GM23338 (cell line): ENCODE measurements at regions not wholly inside any gene's neighbourhood (a gene's known extent, or its start where the extent isn't known, plus 50 kb on each side); places are given as distances from the start of the nearest gene placed in this dataset.

Experiments
- ATAC-seq: fragments of 200-7000 bp; cut with Tn5 transposase; 3 replicates; pipeline ENCODE4 v1.9.1; 2020
- DNase-seq: peaks from one replicate; pipeline ENCODE4 v3.0.0-alpha.2; 2015; ENCODE audit warnings: low spot score
- H2AFZ ChIP-seq: fragments of 200-600 bp; sonication (generic); 2 replicates; pipeline ENCODE4 v1.8.0; 2016; ENCODE audit warnings: antibody characterized with exemption, mild to moderate bottlenecking, moderate library complexity
- H3F3A ChIP-seq: fragments of 200-600 bp; sonication (generic); replicated peaks from 2 replicates; pipeline ENCODE4 v1.8.0; 2017; ENCODE audit warnings: antibody characterized with exemption, mixed run types, low read depth
- H3K27ac ChIP-seq: fragments of 200-600 bp; sonication (generic); 2 replicates; pipeline ENCODE4 v1.6.1; 2016; ENCODE audit warnings: low read depth
- H3K27me3 ChIP-seq: fragments of 200-600 bp; sonication (generic); 2 replicates; pipeline ENCODE4 v1.8.0; 2016; ENCODE audit warnings: mild to moderate bottlenecking, mixed run types, moderate library complexity; ENCODE audit not compliant: insufficient read depth
- H3K36me3 ChIP-seq: fragments of 200-600 bp; sonication (generic); 2 replicates; pipeline ENCODE4 v1.8.0; 2016; ENCODE audit warnings: mild to moderate bottlenecking; ENCODE audit not compliant: insufficient read depth
- H3K4me1 ChIP-seq: fragments of 200-600 bp; sonication (generic); 2 replicates; pipeline ENCODE4 v1.8.0; 2016; ENCODE audit warnings: mild to moderate bottlenecking, moderate library complexity; ENCODE audit not compliant: insufficient read depth
- H3K4me2 ChIP-seq: fragments of 200-600 bp; sonication (generic); 2 replicates; pipeline ENCODE4 v1.7.1; 2017; ENCODE audit warnings: mixed run types
- H3K4me3 ChIP-seq: fragments of 200-600 bp; sonication (generic); 2 replicates; pipeline ENCODE4 v1.6.1; 2016; ENCODE audit warnings: mixed run types
- H3K79me2 ChIP-seq: fragments of 200-600 bp; sonication (generic); replicated peaks from 2 replicates; pipeline ENCODE4 v1.8.0; 2017; ENCODE audit warnings: mild to moderate bottlenecking; ENCODE audit not compliant: insufficient read depth
- H3K9me2 ChIP-seq: fragments of 200-600 bp; sonication (generic); 2 replicates; pipeline ENCODE4 v1.8.0; 2017; ENCODE audit not compliant: insufficient read depth
- H4K20me1 ChIP-seq: fragments of 200-600 bp; sonication (generic); replicated peaks from 2 replicates; pipeline ENCODE4 v1.8.0; 2017; ENCODE audit warnings: mild to moderate bottlenecking; ENCODE audit not compliant: insufficient read depth
- H3K27ac Mint-ChIP-seq: 2 replicates; pipeline ENCODE4 v1.8.0; 2020; ENCODE audit warnings: inconsistent platforms, mild to moderate bottlenecking, moderate library complexity, mixed read lengths
- H3K27me3 Mint-ChIP-seq: 3 replicates; pipeline ENCODE4 v1.8.0; 2022; ENCODE audit warnings: low read depth, mild to moderate bottlenecking, moderate library complexity, mixed read lengths, inconsistent platforms; ENCODE audit not compliant: insufficient read depth, poor library complexity
- H3K36me3 Mint-ChIP-seq: 3 replicates; pipeline ENCODE4 v1.8.0; 2021; ENCODE audit warnings: low read depth, mild to moderate bottlenecking, inconsistent platforms, moderate library complexity, mixed read lengths
- H3K4me1 Mint-ChIP-seq: 3 replicates; pipeline ENCODE4 v1.8.0; 2020; ENCODE audit warnings: mild to moderate bottlenecking, inconsistent platforms, mixed read lengths
- H3K4me3 Mint-ChIP-seq: 3 replicates; pipeline ENCODE4 v1.8.0; 2021; ENCODE audit warnings: moderate library complexity, mild to moderate bottlenecking, inconsistent platforms, mixed read lengths
- H3K9me3 Mint-ChIP-seq: 3 replicates; pipeline ENCODE4 v1.8.0; 2020; ENCODE audit warnings: moderate library complexity, mild to moderate bottlenecking, inconsistent platforms, mixed read lengths
- EZH2phosphoT487 ChIP-seq: fragments of 200-600 bp; sonication (generic); IDR thresholded peaks from one replicate; pipeline ENCODE4 v1.8.1; 2018; ENCODE audit warnings: antibody characterized with exemption; ENCODE audit not compliant: unreplicated experiment
- JUNB ChIP-seq: IDR thresholded peaks from one replicate; pipeline ENCODE4 v1.6.1; 2016; ENCODE audit warnings: antibody characterized with exemption; ENCODE audit not compliant: unreplicated experiment
- NANOG ChIP-seq: IDR thresholded peaks from 2 replicates; pipeline ENCODE4 v1.6.1; 2016; ENCODE audit warnings: antibody characterized with exemption, borderline replicate concordance
- STAT1 ChIP-seq: IDR thresholded peaks from one replicate; pipeline ENCODE4 v1.6.1; 2016; ENCODE audit warnings: antibody characterized with exemption; ENCODE audit not compliant: unreplicated experiment
- ZNF114 ChIP-seq: fragments of 250-450 bp; sonication (Bioruptor Pico); IDR thresholded peaks from 2 replicates; pipeline ENCODE4 v1.5.0; 2020; ENCODE audit warnings: mild to moderate bottlenecking, moderate library complexity
- ZNF331 ChIP-seq: fragments of 250-450 bp; sonication (Bioruptor Pico); IDR thresholded peaks from 2 replicates; pipeline ENCODE4 v1.5.0; 2020; ENCODE audit warnings: low read depth, mild to moderate bottlenecking, moderate library complexity
- TF ChIP-seq, protein P1 (sequence below): IDR thresholded peaks from one replicate; pipeline ENCODE4 v1.6.1; 2018; ENCODE audit warnings: antibody characterized with exemption; ENCODE audit not compliant: unreplicated experiment
- TF ChIP-seq, protein P2 (sequence below): IDR thresholded peaks from 2 replicates; pipeline ENCODE4 v1.6.1; 2016; ENCODE audit warnings: antibody characterized with exemption
- TF ChIP-seq, protein P3 (sequence below): fragments of 250-450 bp; sonication (Bioruptor Pico); IDR thresholded peaks from 2 replicates; pipeline ENCODE4 v1.5.0; 2020; ENCODE audit warnings: mild to moderate bottlenecking, moderate library complexity

DNA sequence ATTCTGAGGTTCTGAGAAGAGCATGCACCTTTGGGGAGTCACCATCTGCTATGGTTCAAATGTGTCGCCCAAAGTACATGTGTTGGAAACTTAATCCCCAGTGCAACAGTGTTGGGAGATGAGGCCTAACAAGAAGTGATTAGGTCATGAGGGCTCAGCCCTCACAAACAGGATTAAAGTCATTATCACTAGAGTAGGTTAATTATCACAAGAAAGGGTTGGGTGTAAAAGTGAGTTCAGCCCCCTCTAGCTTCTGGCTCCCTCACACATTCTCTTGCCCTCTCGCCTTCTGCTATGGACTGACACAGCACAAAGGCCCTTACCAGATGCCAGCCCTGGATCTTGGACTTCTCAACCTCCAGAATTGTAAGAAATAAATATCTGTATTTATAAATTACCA is 100.3 kb upstream of the C10orf90 start (continued):
- TF ChIP-seq, protein P1, sequence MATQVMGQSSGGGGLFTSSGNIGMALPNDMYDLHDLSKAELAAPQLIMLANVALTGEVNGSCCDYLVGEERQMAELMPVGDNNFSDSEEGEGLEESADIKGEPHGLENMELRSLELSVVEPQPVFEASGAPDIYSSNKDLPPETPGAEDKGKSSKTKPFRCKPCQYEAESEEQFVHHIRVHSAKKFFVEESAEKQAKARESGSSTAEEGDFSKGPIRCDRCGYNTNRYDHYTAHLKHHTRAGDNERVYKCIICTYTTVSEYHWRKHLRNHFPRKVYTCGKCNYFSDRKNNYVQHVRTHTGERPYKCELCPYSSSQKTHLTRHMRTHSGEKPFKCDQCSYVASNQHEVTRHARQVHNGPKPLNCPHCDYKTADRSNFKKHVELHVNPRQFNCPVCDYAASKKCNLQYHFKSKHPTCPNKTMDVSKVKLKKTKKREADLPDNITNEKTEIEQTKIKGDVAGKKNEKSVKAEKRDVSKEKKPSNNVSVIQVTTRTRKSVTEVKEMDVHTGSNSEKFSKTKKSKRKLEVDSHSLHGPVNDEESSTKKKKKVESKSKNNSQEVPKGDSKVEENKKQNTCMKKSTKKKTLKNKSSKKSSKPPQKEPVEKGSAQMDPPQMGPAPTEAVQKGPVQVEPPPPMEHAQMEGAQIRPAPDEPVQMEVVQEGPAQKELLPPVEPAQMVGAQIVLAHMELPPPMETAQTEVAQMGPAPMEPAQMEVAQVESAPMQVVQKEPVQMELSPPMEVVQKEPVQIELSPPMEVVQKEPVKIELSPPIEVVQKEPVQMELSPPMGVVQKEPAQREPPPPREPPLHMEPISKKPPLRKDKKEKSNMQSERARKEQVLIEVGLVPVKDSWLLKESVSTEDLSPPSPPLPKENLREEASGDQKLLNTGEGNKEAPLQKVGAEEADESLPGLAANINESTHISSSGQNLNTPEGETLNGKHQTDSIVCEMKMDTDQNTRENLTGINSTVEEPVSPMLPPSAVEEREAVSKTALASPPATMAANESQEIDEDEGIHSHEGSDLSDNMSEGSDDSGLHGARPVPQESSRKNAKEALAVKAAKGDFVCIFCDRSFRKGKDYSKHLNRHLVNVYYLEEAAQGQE = no peak
- TF ChIP-seq, protein P2, sequence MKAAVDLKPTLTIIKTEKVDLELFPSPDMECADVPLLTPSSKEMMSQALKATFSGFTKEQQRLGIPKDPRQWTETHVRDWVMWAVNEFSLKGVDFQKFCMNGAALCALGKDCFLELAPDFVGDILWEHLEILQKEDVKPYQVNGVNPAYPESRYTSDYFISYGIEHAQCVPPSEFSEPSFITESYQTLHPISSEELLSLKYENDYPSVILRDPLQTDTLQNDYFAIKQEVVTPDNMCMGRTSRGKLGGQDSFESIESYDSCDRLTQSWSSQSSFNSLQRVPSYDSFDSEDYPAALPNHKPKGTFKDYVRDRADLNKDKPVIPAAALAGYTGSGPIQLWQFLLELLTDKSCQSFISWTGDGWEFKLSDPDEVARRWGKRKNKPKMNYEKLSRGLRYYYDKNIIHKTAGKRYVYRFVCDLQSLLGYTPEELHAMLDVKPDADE = no peak
- TF ChIP-seq NANOG = no peak
- TF ChIP-seq JUNB = no peak
- TF ChIP-seq ZNF331 (CRISPR knock-in tag) = no peak

DNA sequence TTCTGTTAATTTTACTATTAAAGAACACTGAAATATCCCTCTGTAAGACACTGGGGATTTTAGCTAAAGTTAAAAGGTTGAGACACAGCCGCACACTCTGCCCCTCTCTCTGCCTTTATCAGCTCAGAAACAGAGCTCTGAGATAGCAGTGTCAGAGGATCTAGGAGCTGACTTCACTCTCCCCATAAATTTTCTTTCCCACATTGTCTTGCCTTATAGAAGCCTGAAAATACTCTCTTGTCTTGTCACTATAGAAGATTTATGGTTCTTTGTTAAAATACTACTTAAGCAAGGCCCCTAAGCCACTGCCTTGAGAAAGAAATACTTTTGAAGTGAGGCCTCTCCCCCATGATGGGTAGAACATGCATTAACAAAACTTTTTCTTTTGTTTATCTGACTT is 105.7 kb upstream of the C10orf90 start:
- Histone ChIP-seq H3K9me2 (peaks cover 7% of the 10 kb centered on the region), H3K36me3 (no peaks in the 10 kb centered on the region), H3F3A (no peaks in the 10 kb centered on the region), H3K4me2 (no peak overlapping the region), H4K20me1 (no peaks in the 10 kb centered on the region), H3K27ac (no peak overlapping the region), H3K4me1 (peaks cover 12% of the 10 kb centered on the region), H3K27me3 (no peaks in the 10 kb centered on the region), H3K4me3 (no peak overlapping the region), H2AFZ (no peak overlapping the region), H3K79me2 (no peaks in the 10 kb centered on the region)
- no peaks in the 10 kb centered on the region for H3K36me3 Mint-ChIP-seq
- no peaks in the 10 kb centered on the region for H3K27me3 Mint-ChIP-seq
- no peak overlapping the region for H3K4me3 Mint-ChIP-seq
- no peak overlapping the region for H3K27ac Mint-ChIP-seq
- no peaks in the 10 kb centered on the region; the same call in 2 of the 3 replicates for H3K9me3 Mint-ChIP-seq
- no peak for DNase-seq
- no peak for ATAC-seq
- no peaks in the 10 kb centered on the region for H3K4me1 Mint-ChIP-seq
- TF ChIP-seq, protein P3, sequence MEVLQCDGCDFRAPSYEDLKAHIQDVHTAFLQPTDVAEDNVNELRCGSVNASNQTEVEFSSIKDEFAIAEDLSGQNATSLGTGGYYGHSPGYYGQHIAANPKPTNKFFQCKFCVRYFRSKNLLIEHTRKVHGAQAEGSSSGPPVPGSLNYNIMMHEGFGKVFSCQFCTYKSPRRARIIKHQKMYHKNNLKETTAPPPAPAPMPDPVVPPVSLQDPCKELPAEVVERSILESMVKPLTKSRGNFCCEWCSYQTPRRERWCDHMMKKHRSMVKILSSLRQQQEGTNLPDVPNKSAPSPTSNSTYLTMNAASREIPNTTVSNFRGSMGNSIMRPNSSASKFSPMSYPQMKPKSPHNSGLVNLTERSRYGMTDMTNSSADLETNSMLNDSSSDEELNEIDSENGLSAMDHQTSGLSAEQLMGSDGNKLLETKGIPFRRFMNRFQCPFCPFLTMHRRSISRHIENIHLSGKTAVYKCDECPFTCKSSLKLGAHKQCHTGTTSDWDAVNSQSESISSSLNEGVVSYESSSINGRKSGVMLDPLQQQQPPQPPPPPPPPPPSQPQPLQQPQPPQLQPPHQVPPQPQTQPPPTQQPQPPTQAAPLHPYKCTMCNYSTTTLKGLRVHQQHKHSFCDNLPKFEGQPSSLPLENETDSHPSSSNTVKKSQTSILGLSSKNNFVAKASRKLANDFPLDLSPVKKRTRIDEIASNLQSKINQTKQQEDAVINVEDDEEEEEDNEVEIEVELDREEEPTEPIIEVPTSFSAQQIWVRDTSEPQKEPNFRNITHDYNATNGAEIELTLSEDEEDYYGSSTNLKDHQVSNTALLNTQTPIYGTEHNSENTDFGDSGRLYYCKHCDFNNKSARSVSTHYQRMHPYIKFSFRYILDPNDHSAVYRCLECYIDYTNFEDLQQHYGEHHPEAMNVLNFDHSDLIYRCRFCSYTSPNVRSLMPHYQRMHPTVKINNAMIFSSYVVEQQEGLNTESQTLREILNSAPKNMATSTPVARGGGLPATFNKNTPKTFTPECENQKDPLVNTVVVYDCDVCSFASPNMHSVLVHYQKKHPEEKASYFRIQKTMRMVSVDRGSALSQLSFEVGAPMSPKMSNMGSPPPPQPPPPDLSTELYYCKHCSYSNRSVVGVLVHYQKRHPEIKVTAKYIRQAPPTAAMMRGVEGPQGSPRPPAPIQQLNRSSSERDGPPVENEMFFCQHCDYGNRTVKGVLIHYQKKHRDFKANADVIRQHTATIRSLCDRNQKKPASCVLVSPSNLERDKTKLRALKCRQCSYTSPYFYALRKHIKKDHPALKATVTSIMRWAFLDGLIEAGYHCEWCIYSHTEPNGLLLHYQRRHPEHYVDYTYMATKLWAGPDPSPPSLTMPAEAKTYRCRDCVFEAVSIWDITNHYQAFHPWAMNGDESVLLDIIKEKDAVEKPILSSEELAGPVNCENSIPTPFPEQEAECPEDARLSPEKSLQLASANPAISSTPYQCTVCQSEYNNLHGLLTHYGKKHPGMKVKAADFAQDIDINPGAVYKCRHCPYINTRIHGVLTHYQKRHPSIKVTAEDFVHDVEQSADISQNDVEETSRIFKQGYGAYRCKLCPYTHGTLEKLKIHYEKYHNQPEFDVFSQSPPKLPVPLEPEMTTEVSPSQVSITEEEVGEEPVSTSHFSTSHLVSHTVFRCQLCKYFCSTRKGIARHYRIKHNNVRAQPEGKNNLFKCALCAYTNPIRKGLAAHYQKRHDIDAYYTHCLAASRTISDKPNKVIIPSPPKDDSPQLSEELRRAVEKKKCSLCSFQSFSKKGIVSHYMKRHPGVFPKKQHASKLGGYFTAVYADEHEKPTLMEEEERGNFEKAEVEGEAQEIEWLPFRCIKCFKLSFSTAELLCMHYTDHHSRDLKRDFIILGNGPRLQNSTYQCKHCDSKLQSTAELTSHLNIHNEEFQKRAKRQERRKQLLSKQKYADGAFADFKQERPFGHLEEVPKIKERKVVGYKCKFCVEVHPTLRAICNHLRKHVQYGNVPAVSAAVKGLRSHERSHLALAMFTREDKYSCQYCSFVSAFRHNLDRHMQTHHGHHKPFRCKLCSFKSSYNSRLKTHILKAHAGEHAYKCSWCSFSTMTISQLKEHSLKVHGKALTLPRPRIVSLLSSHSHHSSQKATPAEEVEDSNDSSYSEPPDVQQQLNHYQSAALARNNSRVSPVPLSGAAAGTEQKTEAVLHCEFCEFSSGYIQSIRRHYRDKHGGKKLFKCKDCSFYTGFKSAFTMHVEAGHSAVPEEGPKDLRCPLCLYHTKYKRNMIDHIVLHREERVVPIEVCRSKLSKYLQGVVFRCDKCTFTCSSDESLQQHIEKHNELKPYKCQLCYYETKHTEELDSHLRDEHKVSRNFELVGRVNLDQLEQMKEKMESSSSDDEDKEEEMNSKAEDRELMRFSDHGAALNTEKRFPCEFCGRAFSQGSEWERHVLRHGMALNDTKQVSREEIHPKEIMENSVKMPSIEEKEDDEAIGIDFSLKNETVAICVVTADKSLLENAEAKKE (CRISPR knock-in tag) = no peak
- TF ChIP-seq, protein P1 = no peak
- TF ChIP-seq EZH2phosphoT487 (no peak), NANOG (no peak), STAT1 (no peak), ZNF114 (CRISPR knock-in tag) (no peak), ZNF331 (CRISPR knock-in tag) (no peak)
- TF ChIP-seq, protein P2 = no peak
